Neural cell (in vitro differentiated cells): ENCODE measurements at regions not wholly inside any gene's neighbourhood (a gene's known extent, or its start where the extent isn't known, plus 50 kb on each side); places are given as distances from the start of the nearest gene placed in this dataset.

Source experiments
- H2AFZ ChIP-seq: fragments of 200-600, 300-800 bp; sonication (generic), shearing (Covaris generic); 2 replicates; pipeline ENCODE4 v1.6.0; 2014; ENCODE audit warnings: low read depth, mild to moderate bottlenecking, antibody characterized with exemption, low read length, moderate library complexity
- H3F3A ChIP-seq: fragments of 200-600 bp; shearing (Covaris generic); 2 replicates; pipeline ENCODE4 v1.6.1; 2016; ENCODE audit warnings: mild to moderate bottlenecking, moderate library complexity, mixed read lengths, antibody characterized with exemption, low read length; ENCODE audit not compliant: insufficient read depth, poor library complexity, severe bottlenecking
- H3K27ac ChIP-seq: fragments of 200-600, 300-800 bp; sonication (generic), shearing (Covaris generic); 2 replicates; pipeline ENCODE4 v1.5.1; 2014; ENCODE audit warnings: mild to moderate bottlenecking, low read length, moderate library complexity
- H3K27me3 ChIP-seq: fragments of 300-800, 200-600 bp; sonication (generic), shearing (Covaris generic); 2 replicates; pipeline ENCODE4 v1.6.0; 2014; ENCODE audit warnings: mild to moderate bottlenecking, low read depth, low read length, moderate library complexity; ENCODE audit not compliant: insufficient read depth
- H3K36me3 ChIP-seq: fragments of 300-800, 200-600 bp; sonication (generic), shearing (Covaris generic); 2 replicates; pipeline ENCODE4 v1.5.1; 2014; ENCODE audit warnings: mild to moderate bottlenecking, antibody characterized with exemption, low read length, moderate library complexity; ENCODE audit not compliant: insufficient read depth
- H3K4me2 ChIP-seq: fragments of 300-800, 200-600 bp; sonication (generic), shearing (Covaris generic); 2 replicates; pipeline ENCODE4 v1.6.0; 2014; ENCODE audit warnings: mild to moderate bottlenecking, low read length
- H3K4me3 ChIP-seq: fragments of 300-800, 200-600 bp; sonication (generic), shearing (Covaris generic); 2 replicates; pipeline ENCODE4 v1.5.1; 2014; ENCODE audit warnings: mild to moderate bottlenecking, low read length, moderate library complexity
- H3K79me2 ChIP-seq: fragments of 200-600 bp; shearing (Covaris generic); replicated peaks from 2 replicates; pipeline ENCODE4 v1.6.0; 2014; ENCODE audit warnings: mild to moderate bottlenecking, low read length, moderate library complexity; ENCODE audit not compliant: insufficient read depth
- H3K9ac ChIP-seq: fragments of 300-800, 200-600 bp; sonication (generic), shearing (Covaris generic); 2 replicates; pipeline ENCODE4 v1.6.1; 2016; ENCODE audit warnings: mild to moderate bottlenecking, low read length, mixed read lengths
- H3K9me2 ChIP-seq: fragments of 200-600 bp; shearing (Covaris generic); 2 replicates; pipeline ENCODE4 v1.6.1; 2016; ENCODE audit warnings: mild to moderate bottlenecking, low read length, mixed read lengths; ENCODE audit not compliant: insufficient read depth
- H3K9me3 ChIP-seq: fragments of 200-600, 300-800 bp; sonication (generic), shearing (Covaris generic); 2 replicates; pipeline ENCODE4 v1.6.1; 2016; ENCODE audit warnings: mild to moderate bottlenecking, mixed run types, low read length, moderate library complexity, mixed read lengths
- H4K20me1 ChIP-seq: fragments of 200-600 bp; shearing (Covaris generic); 2 replicates; pipeline ENCODE4 v1.6.1; 2016; ENCODE audit warnings: mild to moderate bottlenecking, mixed run types; ENCODE audit not compliant: insufficient read depth
- CTCF ChIP-seq: fragments of 450-650 bp; IDR thresholded peaks from 2 replicates; pipeline ENCODE4 v1.5.1; 2014; ENCODE audit warnings: antibody characterized with exemption, mild to moderate bottlenecking, moderate library complexity; ENCODE audit not compliant: poor library complexity, severe bottlenecking
- EP300 ChIP-seq: fragments of 450-650 bp; conservative IDR thresholded peaks from 2 replicates; pipeline ENCODE4 v1.6.1; 2014; ENCODE audit warnings: antibody characterized with exemption, mild to moderate bottlenecking, moderate library complexity; ENCODE audit not compliant: poor library complexity, severe bottlenecking
- EZH2 ChIP-seq: fragments of 200-600, 300-800 bp; shearing (Covaris generic), sonication (generic); IDR thresholded peaks from 2 replicates; pipeline ENCODE4 v1.6.1; 2014; ENCODE audit warnings: antibody characterized with exemption, low read length, borderline replicate concordance, mild to moderate bottlenecking; ENCODE audit not compliant: insufficient read depth, poor library complexity, severe bottlenecking
- MXI1 ChIP-seq: fragments of 450-650 bp; conservative IDR thresholded peaks from 2 replicates; pipeline ENCODE4 v1.6.1; 2014; ENCODE audit warnings: antibody characterized with exemption, mild to moderate bottlenecking; ENCODE audit not compliant: poor library complexity, severe bottlenecking
- POLR2AphosphoS5 ChIP-seq: IDR thresholded peaks from 2 replicates; pipeline ENCODE4 v1.6.1; 2012
- RAD21 ChIP-seq: fragments of 450-650 bp; conservative IDR thresholded peaks from 2 replicates; pipeline ENCODE4 v1.6.1; 2014; ENCODE audit warnings: antibody characterized with exemption, mild to moderate bottlenecking, moderate library complexity
- REST ChIP-seq: IDR thresholded peaks from 2 replicates; pipeline ENCODE4 v1.6.1; 2012; ENCODE audit warnings: borderline replicate concordance
- SMC3 ChIP-seq: fragments of 450-650 bp; conservative IDR thresholded peaks from 2 replicates; pipeline ENCODE4 v1.6.1; 2014; ENCODE audit warnings: antibody characterized with exemption, mild to moderate bottlenecking, moderate library complexity; ENCODE audit not compliant: poor library complexity
- TAF1 ChIP-seq: IDR thresholded peaks from 2 replicates; pipeline ENCODE4 v1.6.1; 2012; ENCODE audit warnings: low read depth

GRCh38 chr4:17320046-17320445, 191.8 kb downstream of the QDPR start:
- no peak for TF ChIP-seq MXI1
- TF ChIP-seq TAF1 = no peak
- no peak for TF ChIP-seq EP300
- no peak for TF ChIP-seq REST
- no peak for TF ChIP-seq CTCF
- no peak for TF ChIP-seq SMC3
- no peak for TF ChIP-seq EZH2
- TF ChIP-seq RAD21 = no peak
- H3K27me3 ChIP-seq = no peaks in the 10 kb centered on the region
- no peaks in the 10 kb centered on the region for H3K9me3 ChIP-seq
- H3F3A ChIP-seq = no peaks in the 10 kb centered on the region
- no peaks in the 10 kb centered on the region for H4K20me1 ChIP-seq
- no peaks in the 10 kb centered on the region for H3K9me2 ChIP-seq
- H3K79me2 ChIP-seq = no peaks in the 10 kb centered on the region
- no peak overlapping the region for H2AFZ ChIP-seq
- H3K27ac ChIP-seq = no peak overlapping the region
- no peak overlapping the region for H3K9ac ChIP-seq
- no peaks in the 10 kb centered on the region for H3K36me3 ChIP-seq
- H3K4me3 ChIP-seq = no peak overlapping the region
- H3K4me2 ChIP-seq = no peak overlapping the region

GRCh38 chr4:17317526-17317925, 194.4 kb downstream of the QDPR start:
- Histone ChIP-seq H3F3A (no peaks in the 10 kb centered on the region), H4K20me1 (no peaks in the 10 kb centered on the region), H2AFZ (no peak overlapping the region), H3K79me2 (no peaks in the 10 kb centered on the region), H3K4me3 (no peak overlapping the region), H3K9ac (no peak overlapping the region), H3K9me2 (no peaks in the 10 kb centered on the region), H3K4me2 (no peak overlapping the region), H3K27ac (no peak overlapping the region), H3K36me3 (no peaks in the 10 kb centered on the region), H3K9me3 (no peaks in the 10 kb centered on the region), H3K27me3 (no peaks in the 10 kb centered on the region)
- no peak for TF ChIP-seq EP300
- no peak for TF ChIP-seq CTCF
- TF ChIP-seq MXI1 = no peak
- no peak for TF ChIP-seq SMC3
- no peak for TF ChIP-seq EZH2
- no peak for TF ChIP-seq TAF1
- TF ChIP-seq POLR2AphosphoS5 = no peak
- no peak for TF ChIP-seq REST
- TF ChIP-seq RAD21 = no peak
